ENCODE measurements at regions not wholly inside any gene's neighbourhood (a gene's known extent, or its start where the extent isn't known, plus 50 kb on each side); places are given as distances from the start of the nearest gene placed in this dataset.

GRCh38 chr7:91329571-91329970 lies 65.3 kb downstream of the FZD1 start:
- Histone ChIP-seq H3K4me3 (ENCODE audit: low read depth, low read length) (no peak overlapping the region), H3K27me3 (ENCODE audit: control insufficient read depth, insufficient read depth, low read length) (peaks cover 2% of the 10 kb centered on the region; the same call in 1 of the 2 replicates), H3K36me3 (ENCODE audit: control insufficient read depth, insufficient read depth, low read length) (no peaks in the 10 kb centered on the region)
- ChIA-PET POLR2A (no interaction called here), CTCF (no interaction called here)
- DNase-seq (ENCODE audit: low read depth): no peak
- TF ChIP-seq CTCF (IDR thresholded peaks at IDR 0.05; ENCODE audit: insufficient read depth, low read depth, low read length): no peak

- H3K27me3 ChIP-seq (ENCODE audit: control insufficient read depth, insufficient read depth, low read length): no peaks in the 10 kb centered on the region
- POLR2A ChIA-PET: no interaction called here
- DNase-seq (ENCODE audit: low read depth): no peak
- CTCF ChIA-PET: no interaction called here
- H3K36me3 ChIP-seq (ENCODE audit: control insufficient read depth, insufficient read depth, low read length): no peaks in the 10 kb centered on the region
- no peak for TF ChIP-seq CTCF (IDR thresholded peaks at IDR 0.05; ENCODE audit: insufficient read depth, low read depth, low read length)
- no peak overlapping the region for H3K4me3 ChIP-seq (ENCODE audit: low read depth, low read length)
These were observed 66.1 kb downstream of the FZD1 start for GRCh38 chr7:91330191-91330808.

GRCh38 chr7:91330866-91331265 lies 66.6 kb downstream of the FZD1 start:
- POLR2A ChIA-PET: no interaction called here
- TF ChIP-seq CTCF (IDR thresholded peaks at IDR 0.05; ENCODE audit: insufficient read depth, low read depth, low read length): no peak
- CTCF ChIA-PET: no interaction called here
- H3K27me3 ChIP-seq (ENCODE audit: control insufficient read depth, insufficient read depth, low read length): no peaks in the 10 kb centered on the region
- no peak overlapping the region for H3K4me3 ChIP-seq (ENCODE audit: low read depth, low read length)
- DNase-seq (ENCODE audit: low read depth): no peak
- H3K36me3 ChIP-seq (ENCODE audit: control insufficient read depth, insufficient read depth, low read length): no peaks in the 10 kb centered on the region

- DNase-seq (ENCODE audit: low read depth): no peak
- H3K27me3 ChIP-seq (ENCODE audit: control insufficient read depth, insufficient read depth, low read length): no peaks in the 10 kb centered on the region
- CTCF ChIA-PET: interaction anchor here (2.5 kb wide), 1 partner anchor 12 kb away, joined by 9 read pairs; no protein-coding TSS in a partner anchor
- no peak overlapping the region for H3K4me3 ChIP-seq (ENCODE audit: low read depth, low read length)
- no peak for TF ChIP-seq CTCF (IDR thresholded peaks at IDR 0.05; ENCODE audit: insufficient read depth, low read depth, low read length)
- no peaks in the 10 kb centered on the region for H3K36me3 ChIP-seq (ENCODE audit: control insufficient read depth, insufficient read depth, low read length)
- POLR2A ChIA-PET: no interaction called here
These were observed 71.9 kb downstream of the FZD1 start for GRCh38 chr7:91336106-91336505.

GRCh38 chr7:91338226-91339020 lies 74.2 kb downstream of the FZD1 start:
- no peaks in the 10 kb centered on the region for H3K36me3 ChIP-seq (ENCODE audit: control insufficient read depth, insufficient read depth, low read length)
- no peak overlapping the region for H3K4me3 ChIP-seq (ENCODE audit: low read depth, low read length)
- no peak for TF ChIP-seq CTCF (IDR thresholded peaks at IDR 0.05; ENCODE audit: insufficient read depth, low read depth, low read length)
- 0 out of 2 replicates have a peak, but pooled peaks cover 1% of the 10 kb centered on the region for H3K27me3 ChIP-seq (ENCODE audit: control insufficient read depth, insufficient read depth, low read length)
- ChIA-PET CTCF (no interaction called here), POLR2A (no interaction called here)
- no peak for DNase-seq (ENCODE audit: low read depth)
